GM21528 (cell line): ENCODE measurements at regions not wholly inside any gene's neighbourhood (a gene's known extent, or its start where the extent isn't known, plus 50 kb on each side); places are given as distances from the start of the nearest gene placed in this dataset.
"Not testable (repeated sequence)": the region's sequence is repeated elsewhere in the genome, so short reads cannot be mapped to it uniquely, and the experiment has no call there.

Experiments
- ATAC-seq: cut with Tn5 transposase; IDR thresholded peaks from one replicate; pipeline ENCODE4 v1.9.1; 2021; ENCODE audit warnings: mild to moderate bottlenecking, moderate library complexity; ENCODE audit not compliant: unreplicated experiment, low FRiP score

- no peak for ATAC-seq
Measured at GRCh38 chr1:89436856-89437255, 73.0 kb downstream of the GBP6 start.

GRCh38 chr1:89438301-89438700, 74.4 kb downstream of the GBP6 start:
- not testable (repeated sequence) for ATAC-seq

- ATAC-seq: no peak
Measured at GRCh38 chr1:89440911-89441310, 77.1 kb downstream of the GBP6 start.

GRCh38 chr1:89444791-89445190, 79.8 kb upstream of the LRRC8B start:
- no peak for ATAC-seq

GRCh38 chr1:89451011-89451410, 73.6 kb upstream of the LRRC8B start:
- no peak for ATAC-seq

- no peak for ATAC-seq
Measured at GRCh38 chr1:89453123-89453972, 71.3 kb upstream of the LRRC8B start.

GRCh38 chr1:89454845-89455521, 69.6 kb upstream of the LRRC8B start:
- peak; percentile 56 for ATAC-seq

- ATAC-seq: no peak
Measured at GRCh38 chr1:89457046-89457445, 67.6 kb upstream of the LRRC8B start.

- ATAC-seq: no peak
Measured at GRCh38 chr1:89459081-89459480, 65.5 kb upstream of the LRRC8B start.

- no peak for ATAC-seq
Measured at GRCh38 chr1:89460325-89460724, 64.3 kb upstream of the LRRC8B start.

GRCh38 chr1:89462250-89462649, 62.4 kb upstream of the LRRC8B start:
- no peak for ATAC-seq

- no peak for ATAC-seq
Measured at GRCh38 chr1:89464008-89464407, 60.6 kb upstream of the LRRC8B start.

- no peak for ATAC-seq
Measured at GRCh38 chr1:89465201-89465600, 59.4 kb upstream of the LRRC8B start.

- ATAC-seq: no peak
Measured at GRCh38 chr1:89466307-89466930, 58.2 kb upstream of the LRRC8B start.

GRCh38 chr1:89472253-89472652, 52.4 kb upstream of the LRRC8B start:
- no peak for ATAC-seq

GRCh38 chr1:89472886-89473417, 51.7 kb upstream of the LRRC8B start:
- no peak for ATAC-seq
